AG09309 (cell line): ENCODE measurements at regions not wholly inside any gene's neighbourhood (a gene's known extent, or its start where the extent isn't known, plus 50 kb on each side); places are given as distances from the start of the nearest gene placed in this dataset.

Source experiments
- DNase-seq: peaks from one replicate; pipeline ENCODE4 v3.0.0-alpha.2; 2010; ENCODE audit warnings: low read depth
- H3K4me3 ChIP-seq: 2 replicates; pipeline ENCODE4 v1.5.1; 2011; ENCODE audit warnings: mild to moderate bottlenecking, low read depth, low read length, moderate library complexity; ENCODE audit not compliant: control insufficient read depth
- TF ChIP-seq, protein P1 (sequence below): IDR thresholded peaks from 2 replicates; pipeline ENCODE4 v1.5.1; 2011; ENCODE audit warnings: mild to moderate bottlenecking, low read depth, low read length, inconsistent platforms; ENCODE audit not compliant: insufficient read depth, control insufficient read depth; ENCODE audit errors: missing control alignments

DNA sequence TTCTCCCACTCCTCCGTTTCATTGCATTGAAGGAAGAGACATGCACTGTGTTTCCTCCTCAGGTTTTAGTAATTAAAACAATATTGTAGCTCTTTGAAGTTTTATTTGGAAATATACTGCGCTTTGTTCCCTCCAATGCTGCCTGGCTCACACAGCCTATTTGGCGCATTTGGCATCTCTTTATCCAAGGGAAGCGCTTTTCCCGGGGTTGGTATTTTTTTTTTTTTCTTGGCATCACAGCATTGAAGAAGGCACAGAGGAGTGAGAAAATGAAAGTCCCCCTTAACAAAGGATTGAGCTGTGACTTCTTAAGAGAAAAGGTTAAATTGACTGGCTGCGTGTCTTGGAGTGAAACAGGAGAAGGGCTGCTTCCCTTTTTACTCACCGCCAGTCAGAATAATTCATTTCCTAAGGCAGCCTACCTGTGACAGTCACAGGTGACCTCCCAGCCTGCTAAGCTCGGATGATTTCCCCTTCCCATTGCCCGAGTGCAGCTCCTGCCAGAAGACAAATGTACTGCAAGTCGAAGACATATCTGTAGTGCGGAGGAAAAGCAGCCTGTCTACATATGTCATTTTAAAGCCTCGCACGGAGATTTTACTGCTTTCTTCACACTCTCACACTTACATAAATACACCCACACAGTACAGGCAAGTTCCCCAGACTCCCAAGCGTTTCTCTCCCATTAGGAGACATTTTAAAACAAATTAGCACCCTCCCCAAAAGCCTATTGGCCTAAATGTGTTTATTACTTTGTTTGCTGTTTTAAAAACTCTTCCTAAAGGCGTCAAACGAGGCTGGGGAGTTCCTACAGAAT is 665.5 kb upstream of the ZNF608 start:
- DNase-seq = no peak
- TF ChIP-seq, protein P1, sequence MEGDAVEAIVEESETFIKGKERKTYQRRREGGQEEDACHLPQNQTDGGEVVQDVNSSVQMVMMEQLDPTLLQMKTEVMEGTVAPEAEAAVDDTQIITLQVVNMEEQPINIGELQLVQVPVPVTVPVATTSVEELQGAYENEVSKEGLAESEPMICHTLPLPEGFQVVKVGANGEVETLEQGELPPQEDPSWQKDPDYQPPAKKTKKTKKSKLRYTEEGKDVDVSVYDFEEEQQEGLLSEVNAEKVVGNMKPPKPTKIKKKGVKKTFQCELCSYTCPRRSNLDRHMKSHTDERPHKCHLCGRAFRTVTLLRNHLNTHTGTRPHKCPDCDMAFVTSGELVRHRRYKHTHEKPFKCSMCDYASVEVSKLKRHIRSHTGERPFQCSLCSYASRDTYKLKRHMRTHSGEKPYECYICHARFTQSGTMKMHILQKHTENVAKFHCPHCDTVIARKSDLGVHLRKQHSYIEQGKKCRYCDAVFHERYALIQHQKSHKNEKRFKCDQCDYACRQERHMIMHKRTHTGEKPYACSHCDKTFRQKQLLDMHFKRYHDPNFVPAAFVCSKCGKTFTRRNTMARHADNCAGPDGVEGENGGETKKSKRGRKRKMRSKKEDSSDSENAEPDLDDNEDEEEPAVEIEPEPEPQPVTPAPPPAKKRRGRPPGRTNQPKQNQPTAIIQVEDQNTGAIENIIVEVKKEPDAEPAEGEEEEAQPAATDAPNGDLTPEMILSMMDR = no peak
- no peak overlapping the region; the same call in 1 of the 2 replicates for H3K4me3 ChIP-seq

DNA sequence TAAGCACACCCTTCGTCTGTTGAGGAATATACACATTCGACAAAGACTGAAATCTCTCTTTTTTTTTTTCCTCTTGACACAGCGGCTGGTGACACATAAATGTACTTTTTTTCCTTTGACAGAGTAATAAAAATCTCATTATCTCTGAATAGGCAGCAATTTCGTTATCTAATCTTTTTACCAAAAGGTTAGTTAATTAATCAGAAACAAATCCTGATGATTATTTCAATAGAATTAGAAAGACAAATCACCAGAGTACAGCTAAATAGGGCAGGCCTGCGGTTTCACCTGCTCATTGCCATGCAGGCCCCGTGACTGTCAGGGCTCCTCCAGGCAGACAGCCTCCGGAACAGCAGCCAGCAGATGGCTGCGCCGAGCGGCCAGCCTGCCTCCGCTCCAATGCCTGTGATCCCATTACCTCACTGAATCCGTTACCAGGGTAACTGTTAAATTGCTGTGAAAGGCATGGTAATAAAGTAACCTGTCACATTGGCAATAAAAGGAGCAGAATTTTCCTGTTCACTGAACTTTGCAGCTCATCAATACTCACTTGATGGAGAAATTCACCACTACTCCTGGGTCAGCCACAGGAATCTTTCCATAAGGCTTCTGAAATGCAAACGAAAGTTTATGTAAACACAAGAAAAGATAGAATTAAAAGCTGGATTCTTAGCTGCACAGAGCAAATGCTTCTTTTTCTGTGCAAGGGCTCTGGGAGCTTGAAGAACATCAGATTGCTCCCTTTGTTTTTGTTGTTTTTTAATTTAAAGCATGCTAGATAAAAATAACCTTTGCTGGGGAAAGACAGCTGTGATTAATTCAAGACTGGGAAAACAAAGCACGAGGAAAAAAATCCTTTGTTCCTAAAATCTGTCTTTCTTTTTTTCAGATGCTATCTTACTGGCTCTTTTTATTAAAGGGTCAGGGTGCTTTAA is 666.4 kb upstream of the ZNF608 start:
- peak; percentile 33 for DNase-seq

DNA sequence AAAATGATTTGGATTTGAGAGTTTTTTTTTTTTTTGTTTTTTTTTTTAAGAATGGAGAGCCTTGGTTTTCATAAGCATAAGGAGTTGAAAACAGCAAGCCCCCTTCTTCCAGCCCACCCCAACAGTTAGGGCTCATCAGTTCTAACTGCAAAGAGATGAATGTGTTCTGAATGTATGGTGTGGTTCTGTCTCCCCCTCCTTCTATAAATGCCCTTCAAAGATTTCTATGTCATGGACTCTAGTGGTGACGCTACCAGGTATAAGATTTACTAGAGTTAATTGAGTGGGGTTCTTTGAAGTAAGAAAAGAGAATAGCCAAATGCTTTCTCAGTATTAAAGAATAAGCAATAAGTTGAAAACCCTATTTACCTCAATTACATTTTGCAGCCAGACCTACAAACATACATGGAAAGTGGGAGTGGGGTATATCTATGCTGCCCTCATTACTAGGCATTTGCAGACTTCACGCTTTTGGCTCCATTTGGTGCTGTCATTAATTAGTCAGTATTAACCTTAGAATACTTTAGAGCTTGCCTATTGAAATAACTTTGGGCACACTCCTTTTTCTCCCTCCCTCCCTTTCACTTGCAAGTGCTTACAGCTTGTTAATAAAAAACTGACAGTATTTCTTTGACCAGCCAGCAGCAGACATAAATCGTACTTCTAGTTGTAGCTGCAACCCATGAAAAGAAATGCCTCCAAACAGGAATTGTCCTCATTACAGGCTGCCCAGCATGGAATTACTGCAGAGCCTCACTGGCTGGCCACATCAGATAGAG is 667.2 kb upstream of the ZNF608 start:
- no peak for DNase-seq
- no peak overlapping the region for H3K4me3 ChIP-seq
- TF ChIP-seq, protein P1 = no peak

More for the DNA sequence above, 666.4 kb upstream of the ZNF608 start:
- TF ChIP-seq, protein P1 = peak; percentile 54
- H3K4me3 ChIP-seq = no peak overlapping the region

DNA sequence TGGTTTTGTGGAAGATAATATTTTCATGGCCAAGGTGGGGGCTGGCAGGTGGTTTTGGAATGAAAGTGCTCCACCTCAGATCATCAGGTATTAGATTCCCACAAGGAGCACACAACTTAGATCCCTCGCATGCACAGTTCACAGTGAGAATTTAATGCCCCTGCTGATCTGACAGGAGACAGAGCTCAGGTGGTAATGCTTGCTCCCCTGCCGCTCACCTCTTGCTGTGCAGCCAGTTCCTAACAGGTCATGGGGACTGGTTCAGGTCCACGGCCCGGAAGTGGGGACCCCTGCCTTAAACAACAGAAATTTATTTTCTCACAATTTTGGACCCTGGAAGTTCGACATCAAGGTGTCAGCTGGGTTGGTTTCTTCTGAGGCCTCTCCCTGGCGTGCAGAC is 668.7 kb upstream of the ZNF608 start:
- no peak for DNase-seq
- no peak overlapping the region for H3K4me3 ChIP-seq
- TF ChIP-seq, protein P1 = no peak

DNA sequence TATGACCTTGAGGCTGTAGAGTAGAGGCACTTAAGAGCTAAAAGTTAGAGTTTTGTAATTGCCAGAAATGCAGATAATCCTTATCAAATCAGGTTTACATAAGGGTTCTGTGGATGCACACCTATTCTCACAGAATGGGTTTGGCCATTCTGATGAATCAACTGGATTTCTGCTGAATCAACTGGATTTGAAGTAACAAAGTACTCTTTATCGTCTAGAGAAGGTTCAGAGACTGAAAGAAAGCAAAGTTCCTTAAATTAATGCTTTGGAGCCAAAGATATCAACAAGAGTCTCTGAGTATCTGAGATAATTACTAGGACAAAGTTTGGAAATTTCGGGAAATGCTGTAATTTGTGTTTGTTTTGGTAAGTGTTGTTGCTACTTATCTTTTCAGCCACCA is 669.6 kb upstream of the ZNF608 start:
- H3K4me3 ChIP-seq = no peak overlapping the region
- TF ChIP-seq, protein P1 = no peak
- no peak for DNase-seq

DNA sequence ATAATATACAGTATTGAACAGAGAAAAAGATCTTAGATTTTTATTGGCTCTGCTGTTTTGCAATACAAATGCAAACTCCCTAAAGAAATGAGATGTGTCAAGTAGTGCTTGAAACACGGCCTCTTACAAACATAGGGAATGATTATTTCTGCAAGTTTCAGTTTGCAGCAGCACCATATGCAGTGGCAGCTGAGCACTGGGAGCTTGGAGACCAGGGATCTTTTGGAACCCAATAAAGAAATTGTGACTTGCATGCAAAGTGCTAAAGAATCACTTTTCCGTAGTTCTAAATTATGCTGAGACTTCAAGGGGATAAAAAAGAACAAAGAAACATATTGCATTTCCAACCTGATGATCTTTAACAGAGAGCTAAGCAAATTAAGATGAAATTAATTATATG is 674.6 kb upstream of the ZNF608 start:
- DNase-seq = no peak
- TF ChIP-seq, protein P1 = no peak
- no peak overlapping the region for H3K4me3 ChIP-seq
